ENCODE measurements at regions not wholly inside any gene's neighbourhood (a gene's known extent, or its start where the extent isn't known, plus 50 kb on each side); places are given as distances from the start of the nearest gene placed in this dataset.

- TF ChIP-seq, protein P1, sequence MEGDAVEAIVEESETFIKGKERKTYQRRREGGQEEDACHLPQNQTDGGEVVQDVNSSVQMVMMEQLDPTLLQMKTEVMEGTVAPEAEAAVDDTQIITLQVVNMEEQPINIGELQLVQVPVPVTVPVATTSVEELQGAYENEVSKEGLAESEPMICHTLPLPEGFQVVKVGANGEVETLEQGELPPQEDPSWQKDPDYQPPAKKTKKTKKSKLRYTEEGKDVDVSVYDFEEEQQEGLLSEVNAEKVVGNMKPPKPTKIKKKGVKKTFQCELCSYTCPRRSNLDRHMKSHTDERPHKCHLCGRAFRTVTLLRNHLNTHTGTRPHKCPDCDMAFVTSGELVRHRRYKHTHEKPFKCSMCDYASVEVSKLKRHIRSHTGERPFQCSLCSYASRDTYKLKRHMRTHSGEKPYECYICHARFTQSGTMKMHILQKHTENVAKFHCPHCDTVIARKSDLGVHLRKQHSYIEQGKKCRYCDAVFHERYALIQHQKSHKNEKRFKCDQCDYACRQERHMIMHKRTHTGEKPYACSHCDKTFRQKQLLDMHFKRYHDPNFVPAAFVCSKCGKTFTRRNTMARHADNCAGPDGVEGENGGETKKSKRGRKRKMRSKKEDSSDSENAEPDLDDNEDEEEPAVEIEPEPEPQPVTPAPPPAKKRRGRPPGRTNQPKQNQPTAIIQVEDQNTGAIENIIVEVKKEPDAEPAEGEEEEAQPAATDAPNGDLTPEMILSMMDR (IDR thresholded peaks at IDR 0.05), result no peak
- Mint-ChIP-seq H3K27ac (ENCODE audit: unreplicated experiment) (no peak overlapping the region), H3K4me3 (ENCODE audit: unreplicated experiment) (no peak overlapping the region), H3K4me1 (ENCODE audit: low read depth) (no peaks in the 10 kb centered on the region), H3K27me3 (ENCODE audit: low read depth) (no peaks in the 10 kb centered on the region), H3K9me3 (ENCODE audit: low read depth) (peaks cover 5% of the 10 kb centered on the region), H3K36me3 (ENCODE audit: low read depth) (no peaks in the 10 kb centered on the region)
- no peak for DNase-seq (ENCODE audit: low spot score)
These were observed 267.3 kb downstream of the RFC3 start for GRCh38 chr13:34085204-34085603.

- Mint-ChIP-seq H3K9me3 (ENCODE audit: low read depth) (peaks cover 5% of the 10 kb centered on the region), H3K4me1 (ENCODE audit: low read depth) (no peaks in the 10 kb centered on the region), H3K36me3 (ENCODE audit: low read depth) (no peaks in the 10 kb centered on the region), H3K4me3 (ENCODE audit: unreplicated experiment) (no peak overlapping the region), H3K27ac (ENCODE audit: unreplicated experiment) (no peak overlapping the region), H3K27me3 (ENCODE audit: low read depth) (no peaks in the 10 kb centered on the region)
- DNase-seq (ENCODE audit: low spot score), result no peak
- TF ChIP-seq, protein P1 (IDR thresholded peaks at IDR 0.05), result no peak
These were observed 268.3 kb downstream of the RFC3 start for GRCh38 chr13:34086281-34086680.

DNA sequence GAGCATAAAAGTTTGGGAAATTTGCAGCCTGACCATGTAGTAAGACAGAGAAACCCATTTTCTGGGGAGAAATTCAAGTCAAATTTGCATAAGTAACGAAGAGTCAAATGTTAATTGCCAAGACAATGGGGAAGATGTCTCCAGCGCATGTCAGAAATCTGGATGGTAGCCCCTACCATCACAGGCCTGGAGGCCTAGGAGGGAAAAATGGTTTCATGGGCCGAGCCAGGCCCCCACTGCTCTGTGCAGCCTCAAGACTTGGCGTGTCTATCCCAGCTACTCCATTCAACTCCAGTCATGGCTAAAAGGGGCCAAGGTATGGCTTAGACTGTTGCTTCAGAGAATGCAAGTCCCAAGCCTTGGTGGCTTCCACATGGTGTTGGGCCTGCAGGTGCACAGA is 269.8 kb downstream of the RFC3 start:
- H3K27me3 Mint-ChIP-seq (ENCODE audit: low read depth), result no peaks in the 10 kb centered on the region
- H3K4me1 Mint-ChIP-seq (ENCODE audit: low read depth), result no peaks in the 10 kb centered on the region
- DNase-seq (ENCODE audit: low spot score), result no peak
- TF ChIP-seq, protein P1 (IDR thresholded peaks at IDR 0.05), result no peak
- no peak overlapping the region for H3K27ac Mint-ChIP-seq (ENCODE audit: unreplicated experiment)
- H3K9me3 Mint-ChIP-seq (ENCODE audit: low read depth), result peaks cover 5% of the 10 kb centered on the region
- H3K4me3 Mint-ChIP-seq (ENCODE audit: unreplicated experiment), result no peak overlapping the region
- H3K36me3 Mint-ChIP-seq (ENCODE audit: low read depth), result no peaks in the 10 kb centered on the region

GRCh38 chr13:34103854-34104253 is 285.9 kb downstream of the RFC3 start:
- Mint-ChIP-seq H3K36me3 (ENCODE audit: low read depth) (no peaks in the 10 kb centered on the region), H3K4me3 (ENCODE audit: unreplicated experiment) (no peak overlapping the region), H3K27me3 (ENCODE audit: low read depth) (no peaks in the 10 kb centered on the region), H3K4me1 (ENCODE audit: low read depth) (no peaks in the 10 kb centered on the region), H3K9me3 (ENCODE audit: low read depth) (peaks cover under 1% of the 10 kb centered on the region), H3K27ac (ENCODE audit: unreplicated experiment) (no peak overlapping the region)
- TF ChIP-seq, protein P1 (IDR thresholded peaks at IDR 0.05), result no peak
- no peak for DNase-seq (ENCODE audit: low spot score)

DNA sequence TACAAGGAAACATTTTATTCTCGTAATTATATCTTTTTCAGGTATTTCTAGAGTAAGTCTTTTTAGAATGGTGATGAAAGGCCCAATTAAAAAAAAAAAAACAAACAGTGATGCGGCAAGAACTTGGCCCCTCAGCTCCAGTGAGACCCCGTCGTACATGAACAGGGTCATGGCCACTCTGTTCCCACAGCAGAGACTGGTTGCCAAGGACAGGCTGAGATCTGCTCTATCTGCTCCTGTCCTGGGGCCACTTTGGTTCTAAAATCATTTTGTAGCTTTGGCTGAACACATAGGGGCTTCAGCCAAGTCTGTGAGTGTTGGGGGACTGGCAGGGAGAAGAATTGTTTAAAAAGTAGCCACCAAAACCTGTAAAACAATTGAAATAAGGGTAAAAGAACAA is 286.9 kb downstream of the RFC3 start:
- Mint-ChIP-seq H3K4me1 (ENCODE audit: low read depth) (no peaks in the 10 kb centered on the region), H3K9me3 (ENCODE audit: low read depth) (peaks cover 5% of the 10 kb centered on the region), H3K27me3 (ENCODE audit: low read depth) (no peaks in the 10 kb centered on the region), H3K4me3 (ENCODE audit: unreplicated experiment) (no peak overlapping the region), H3K36me3 (ENCODE audit: low read depth) (no peaks in the 10 kb centered on the region), H3K27ac (ENCODE audit: unreplicated experiment) (no peak overlapping the region)
- no peak for DNase-seq (ENCODE audit: low spot score)
- TF ChIP-seq, protein P1 (IDR thresholded peaks at IDR 0.05), result no peak
